GM19099 (cell line): ENCODE measurements at regions not wholly inside any gene's neighbourhood (a gene's known extent, or its start where the extent isn't known, plus 50 kb on each side); places are given as distances from the start of the nearest gene placed in this dataset.

Experiments used
- POLR2A ChIP-seq: IDR thresholded peaks from 3 replicates; pipeline ENCODE4 v1.6.1; 2011; ENCODE audit warnings: low read depth; ENCODE audit not compliant: insufficient read length; ENCODE audit errors: extremely low read depth

- no peak for TF ChIP-seq POLR2A
Measured at GRCh38 chr15:26171266-26171665, 308.1 kb upstream of the ATP10A start.

- TF ChIP-seq POLR2A = no peak
Measured at GRCh38 chr15:26166429-26166828, 303.3 kb upstream of the ATP10A start.

GRCh38 chr15:26165546-26165945, 302.4 kb upstream of the ATP10A start:
- TF ChIP-seq POLR2A = no peak

DNA sequence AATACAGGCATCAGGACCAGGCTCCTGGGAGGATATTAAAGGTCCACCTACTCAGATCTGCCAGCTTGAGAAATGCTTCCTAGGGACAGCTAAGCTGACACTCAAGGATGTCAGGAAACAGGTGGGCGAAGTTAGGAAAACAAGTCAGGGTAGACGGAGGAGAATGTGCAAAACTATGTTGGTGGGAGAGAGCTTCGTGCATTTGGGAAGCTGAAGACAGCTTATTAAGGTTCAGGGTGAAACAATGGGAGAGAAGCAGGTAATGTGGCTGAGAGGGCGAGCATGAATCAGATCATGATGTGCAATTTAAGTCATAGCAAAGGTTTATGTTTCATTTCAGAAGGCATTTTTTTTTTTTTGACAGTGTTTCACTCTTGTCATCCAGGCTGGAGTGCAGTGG, 297.2 kb upstream of the ATP10A start:
- TF ChIP-seq POLR2A = no peak

GRCh38 chr15:26158176-26158575, 295.0 kb upstream of the ATP10A start:
- TF ChIP-seq POLR2A = no peak

GRCh38 chr15:26157081-26157480, 294.0 kb upstream of the ATP10A start:
- TF ChIP-seq POLR2A = no peak

- no peak for TF ChIP-seq POLR2A
Measured at GRCh38 chr15:26156051-26156450, 292.9 kb upstream of the ATP10A start.

DNA sequence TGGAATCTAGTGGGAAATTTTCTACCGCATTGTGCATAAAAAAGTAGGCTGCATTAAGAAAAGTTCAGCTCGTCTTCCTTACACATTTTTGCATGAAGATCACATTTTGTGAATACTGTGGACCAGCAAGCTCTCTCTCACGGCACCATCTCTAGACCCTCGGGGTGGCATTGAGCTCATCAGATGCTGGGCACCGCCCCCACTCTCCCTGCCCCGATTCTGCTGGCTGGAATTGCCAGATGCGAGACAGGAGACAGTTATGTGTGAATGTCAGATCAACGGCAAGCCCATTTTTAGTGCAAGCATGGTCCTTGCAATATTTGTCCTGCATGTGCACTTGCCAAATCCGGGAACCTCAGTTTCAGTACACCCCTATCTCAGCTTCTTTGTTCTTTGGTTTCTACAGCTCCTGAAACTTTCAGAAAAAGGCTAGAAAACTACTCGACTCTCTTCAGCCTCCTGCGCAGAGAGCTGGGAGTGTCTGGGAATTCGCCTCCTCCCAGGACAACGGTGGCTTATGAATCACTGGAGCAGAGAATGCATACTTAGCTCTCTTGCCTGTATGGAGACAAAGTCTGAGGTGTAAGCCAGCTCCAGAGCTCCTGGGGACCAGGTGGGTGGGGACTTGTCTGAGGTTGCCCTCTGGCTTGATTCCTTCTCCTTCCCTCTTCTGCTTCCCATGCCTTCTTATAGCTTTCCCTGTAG, 285.2 kb upstream of the ATP10A start:
- TF ChIP-seq POLR2A = no peak

DNA sequence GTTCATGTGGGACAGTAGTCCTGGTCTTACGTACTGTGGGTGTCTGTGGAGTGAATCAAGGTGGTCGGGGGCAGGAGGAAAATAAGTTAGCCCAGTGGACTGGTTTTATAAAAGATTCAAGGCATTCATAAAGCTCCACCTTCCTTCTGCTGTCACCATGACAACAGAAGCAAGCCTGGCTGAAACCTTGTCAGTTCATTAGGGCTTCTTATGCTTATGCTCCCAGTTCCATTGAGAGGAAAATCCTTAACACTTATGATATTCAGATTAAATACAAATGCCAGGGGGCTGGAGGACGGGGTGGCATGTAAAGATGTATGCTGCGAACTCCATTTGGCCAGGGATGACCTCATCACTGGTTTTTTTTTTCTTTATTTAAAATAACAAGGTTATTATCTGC, 283.1 kb upstream of the ATP10A start:
- TF ChIP-seq POLR2A = no peak

DNA sequence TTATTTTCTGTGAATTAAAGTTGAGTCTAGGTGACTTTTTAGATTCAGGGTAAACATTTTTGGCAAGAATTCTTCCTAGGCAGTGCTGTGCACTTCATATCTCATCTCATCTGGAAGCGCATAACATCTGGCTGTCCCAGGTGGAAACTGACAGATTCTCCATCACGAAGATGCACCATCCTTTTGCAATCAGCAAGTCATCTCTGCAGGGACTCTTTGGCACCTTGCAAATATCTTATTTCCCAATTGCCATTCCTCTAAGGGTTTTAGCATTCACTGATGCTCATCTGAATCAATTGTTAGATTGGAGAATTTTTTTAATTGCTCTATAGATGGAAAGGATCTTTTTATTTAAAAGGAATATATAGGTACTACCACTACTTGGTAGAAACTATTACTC, 282.7 kb upstream of the ATP10A start:
- TF ChIP-seq POLR2A = no peak

- TF ChIP-seq POLR2A = no peak
Measured at GRCh38 chr15:26144836-26145235, 281.7 kb upstream of the ATP10A start.

GRCh38 chr15:26143221-26143620, 280.1 kb upstream of the ATP10A start:
- no peak for TF ChIP-seq POLR2A

DNA sequence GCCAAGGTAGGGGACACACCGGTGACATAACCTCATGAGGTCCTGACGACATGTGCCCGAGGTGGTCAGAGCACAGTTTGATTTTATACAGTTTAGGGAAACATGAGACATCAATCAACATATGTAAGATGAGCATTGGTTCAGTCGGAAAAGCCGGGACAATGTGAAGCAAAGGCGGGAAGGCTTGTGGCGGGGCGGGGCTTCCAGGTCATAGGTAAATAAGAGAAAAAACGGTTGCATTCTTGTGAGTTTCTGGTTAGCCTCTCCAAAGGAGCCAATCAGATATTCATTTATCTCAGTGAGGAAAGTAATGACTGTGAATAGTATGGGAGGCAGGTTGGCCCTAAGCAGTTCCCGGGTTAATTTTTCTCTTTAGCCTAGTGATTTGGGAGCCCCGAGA, 271.7 kb upstream of the ATP10A start:
- TF ChIP-seq POLR2A = no peak

DNA sequence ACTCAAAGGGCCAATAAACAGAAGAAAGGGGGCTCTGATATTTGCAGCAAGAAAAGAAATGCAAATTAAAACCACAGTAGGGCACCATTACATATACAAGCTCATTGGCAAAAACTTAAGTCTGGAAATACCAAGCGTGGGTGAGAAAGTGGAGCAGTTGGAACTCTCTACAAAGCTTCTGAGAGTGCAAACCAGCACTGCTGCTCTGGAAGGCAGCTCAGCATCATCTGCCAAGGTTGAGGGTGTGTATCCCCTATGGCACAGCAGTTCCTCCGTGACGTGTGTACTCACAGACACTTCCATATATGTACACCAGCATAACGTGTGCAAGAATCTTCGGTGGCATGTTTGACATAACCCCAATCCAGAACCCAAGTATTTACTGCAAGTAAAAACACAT, 271.0 kb upstream of the ATP10A start:
- no peak for TF ChIP-seq POLR2A

- no peak for TF ChIP-seq POLR2A
Measured at GRCh38 chr15:26132811-26133210, 269.7 kb upstream of the ATP10A start.

- TF ChIP-seq POLR2A = no peak
Measured at GRCh38 chr15:26129852-26130251, 266.7 kb upstream of the ATP10A start.

DNA sequence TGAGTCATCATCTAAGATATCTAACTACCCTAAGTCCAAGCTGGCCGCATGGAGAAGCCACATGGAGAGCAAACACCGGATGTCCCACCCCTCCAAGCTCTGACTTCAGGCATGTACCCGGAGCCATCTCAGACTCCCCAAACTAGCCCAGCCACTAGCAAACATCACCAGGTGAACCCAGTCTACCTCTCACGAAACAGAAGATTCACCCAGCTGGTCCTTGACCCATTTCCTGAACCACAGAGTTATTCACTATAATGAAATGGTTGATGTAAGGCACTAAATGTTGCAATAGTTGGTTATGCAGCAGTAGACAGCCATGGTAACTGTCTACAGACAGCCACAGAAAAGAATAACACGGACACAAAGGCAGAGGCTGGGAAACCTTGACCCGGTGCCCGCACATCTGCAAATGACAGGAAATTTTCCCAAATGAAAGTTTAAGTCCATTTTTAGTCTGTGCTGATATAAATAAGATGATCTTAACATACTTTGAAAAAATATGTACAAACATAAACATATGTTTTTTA, 265.5 kb upstream of the ATP10A start:
- TF ChIP-seq POLR2A = no peak
